ENCODE measurements at regions not wholly inside any gene's neighbourhood (a gene's known extent, or its start where the extent isn't known, plus 50 kb on each side); places are given as distances from the start of the nearest gene placed in this dataset.

DNA sequence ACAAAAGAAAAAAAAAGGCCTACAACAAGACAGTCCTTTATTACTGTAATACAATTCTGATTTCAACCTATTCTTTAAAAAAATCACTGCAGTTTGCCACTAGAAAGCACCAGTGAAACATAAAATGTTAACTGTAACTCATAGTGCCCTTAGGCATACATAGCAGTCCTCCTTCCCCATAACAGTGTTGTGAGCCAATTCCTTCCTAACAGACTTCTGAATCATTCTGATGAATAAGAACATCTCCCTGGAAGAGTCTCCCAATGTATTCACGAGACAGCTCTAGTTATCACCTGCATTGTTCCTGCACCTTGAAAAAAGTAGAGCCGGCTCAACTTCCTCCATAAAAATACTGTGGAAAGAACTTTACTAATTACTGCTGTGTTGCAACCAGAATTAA, 213.6 kb upstream of the FSCB start:
- TF ChIP-seq, protein P1, sequence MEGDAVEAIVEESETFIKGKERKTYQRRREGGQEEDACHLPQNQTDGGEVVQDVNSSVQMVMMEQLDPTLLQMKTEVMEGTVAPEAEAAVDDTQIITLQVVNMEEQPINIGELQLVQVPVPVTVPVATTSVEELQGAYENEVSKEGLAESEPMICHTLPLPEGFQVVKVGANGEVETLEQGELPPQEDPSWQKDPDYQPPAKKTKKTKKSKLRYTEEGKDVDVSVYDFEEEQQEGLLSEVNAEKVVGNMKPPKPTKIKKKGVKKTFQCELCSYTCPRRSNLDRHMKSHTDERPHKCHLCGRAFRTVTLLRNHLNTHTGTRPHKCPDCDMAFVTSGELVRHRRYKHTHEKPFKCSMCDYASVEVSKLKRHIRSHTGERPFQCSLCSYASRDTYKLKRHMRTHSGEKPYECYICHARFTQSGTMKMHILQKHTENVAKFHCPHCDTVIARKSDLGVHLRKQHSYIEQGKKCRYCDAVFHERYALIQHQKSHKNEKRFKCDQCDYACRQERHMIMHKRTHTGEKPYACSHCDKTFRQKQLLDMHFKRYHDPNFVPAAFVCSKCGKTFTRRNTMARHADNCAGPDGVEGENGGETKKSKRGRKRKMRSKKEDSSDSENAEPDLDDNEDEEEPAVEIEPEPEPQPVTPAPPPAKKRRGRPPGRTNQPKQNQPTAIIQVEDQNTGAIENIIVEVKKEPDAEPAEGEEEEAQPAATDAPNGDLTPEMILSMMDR (IDR thresholded peaks at IDR 0.05; ENCODE audit: insufficient read depth, low read length) = no peak
- TF ChIP-seq POLR2AphosphoS5 (IDR thresholded peaks at IDR 0.05; ENCODE audit: low read depth) (no peak), GABPA (IDR thresholded peaks at IDR 0.05; ENCODE audit: low read depth) (no peak), REST (IDR thresholded peaks at IDR 0.05; ENCODE audit: insufficient replicate concordance, low read depth) (no peak), SPI1 (IDR thresholded peaks at IDR 0.05; ENCODE audit: borderline replicate concordance, low read depth) (no peak)

Data from HL-60 (cell line).